Sigmoid colon (tissue), 3 donors: ENCODE measurements at regions not wholly inside any gene's neighbourhood (a gene's known extent, or its start where the extent isn't known, plus 50 kb on each side); places are given as distances from the start of the nearest gene placed in this dataset.

Experiments used
- CTCF ChIP-seq, 4 experiments: fragments of 450-650 bp in 3 of 4; fragments of 200-600 bp in 1 of 4; IDR thresholded peaks; one replicate each; pipeline ENCODE4 v1.5.1; 2016 to 2019; ENCODE audit warnings: antibody characterized with exemption in 4 of 4, mild to moderate bottlenecking in 3 of 4, moderate library complexity in 2 of 4
- POLR2A ChIP-seq, 2 donors: fragments of 450-650 bp; IDR thresholded peaks; one replicate each; pipeline ENCODE4 v1.6.1; 2016; ENCODE audit warnings: antibody characterized with exemption in 2 of 2, mild to moderate bottlenecking in 2 of 2, moderate library complexity in 2 of 2

- TF ChIP-seq CTCF (IDR thresholded peaks at IDR 0.05), result no peak
- no peak for TF ChIP-seq POLR2A (IDR thresholded peaks at IDR 0.05)
Observed at GRCh38 chr2:34901739-34902138, 1302.6 kb upstream of the FAM98A start.
